ENCODE measurements at regions not wholly inside any gene's neighbourhood (a gene's known extent, or its start where the extent isn't known, plus 50 kb on each side); places are given as distances from the start of the nearest gene placed in this dataset.

DNA sequence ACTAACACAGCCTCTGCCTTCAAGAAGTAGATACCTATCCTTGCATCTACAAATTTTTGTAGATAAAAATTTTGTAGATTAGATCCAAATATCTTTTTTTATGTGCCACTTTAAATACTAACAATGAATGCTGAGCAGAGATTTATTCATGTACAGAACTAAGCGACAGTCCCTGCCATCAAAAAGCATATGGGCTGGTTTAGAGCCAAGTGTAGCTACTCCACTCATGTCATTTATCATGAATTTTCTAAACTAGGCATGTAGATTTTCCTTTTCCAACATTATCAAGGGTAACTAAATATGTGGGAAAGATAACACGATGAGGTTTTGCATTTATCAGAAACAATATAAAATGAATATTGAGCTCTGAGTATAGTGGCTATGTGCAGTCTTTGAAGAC, 857.5 kb downstream of the XPNPEP1 start:
- TF ChIP-seq, protein P1, sequence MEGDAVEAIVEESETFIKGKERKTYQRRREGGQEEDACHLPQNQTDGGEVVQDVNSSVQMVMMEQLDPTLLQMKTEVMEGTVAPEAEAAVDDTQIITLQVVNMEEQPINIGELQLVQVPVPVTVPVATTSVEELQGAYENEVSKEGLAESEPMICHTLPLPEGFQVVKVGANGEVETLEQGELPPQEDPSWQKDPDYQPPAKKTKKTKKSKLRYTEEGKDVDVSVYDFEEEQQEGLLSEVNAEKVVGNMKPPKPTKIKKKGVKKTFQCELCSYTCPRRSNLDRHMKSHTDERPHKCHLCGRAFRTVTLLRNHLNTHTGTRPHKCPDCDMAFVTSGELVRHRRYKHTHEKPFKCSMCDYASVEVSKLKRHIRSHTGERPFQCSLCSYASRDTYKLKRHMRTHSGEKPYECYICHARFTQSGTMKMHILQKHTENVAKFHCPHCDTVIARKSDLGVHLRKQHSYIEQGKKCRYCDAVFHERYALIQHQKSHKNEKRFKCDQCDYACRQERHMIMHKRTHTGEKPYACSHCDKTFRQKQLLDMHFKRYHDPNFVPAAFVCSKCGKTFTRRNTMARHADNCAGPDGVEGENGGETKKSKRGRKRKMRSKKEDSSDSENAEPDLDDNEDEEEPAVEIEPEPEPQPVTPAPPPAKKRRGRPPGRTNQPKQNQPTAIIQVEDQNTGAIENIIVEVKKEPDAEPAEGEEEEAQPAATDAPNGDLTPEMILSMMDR (IDR thresholded peaks at IDR 0.05; ENCODE audit: low read length) = no peak
- no peak for TF ChIP-seq EZH2 (IDR thresholded peaks at IDR 0.05; ENCODE audit: borderline replicate concordance, low read length)

Measured in OCI-LY1 (cell line).